A549 (cell line): ENCODE measurements at regions not wholly inside any gene's neighbourhood (a gene's known extent, or its start where the extent isn't known, plus 50 kb on each side); places are given as distances from the start of the nearest gene placed in this dataset.

ENCODE experiments used
- ATAC-seq, 2 experiments: fragments of 200-7000 bp in 1 of 2; fragments of >200 bp in 1 of 2; cut with Nextera tagmentation in 1 of 2; cut with Tn5 transposase in 1 of 2; 3 replicates each; pipeline versions ENCODE4 v1.8.0 to v1.9.1; 2018 to 2020; ENCODE audit warnings: mild to moderate bottlenecking in 1 of 2, moderate library complexity in 1 of 2
- CTCF ChIA-PET: fragments of 300-600 bp; sonication (Branson Sonifier 250); formaldehyde crosslinking; extraction: SDS; loops from one replicate; lab custom pipeline; 2021; ENCODE audit warnings: antibody characterized with exemption, inconsistent platforms; lab: Yijun Ruan, JAX
- POLR2A ChIA-PET: fragments of 350-600 bp; formaldehyde crosslinking; extraction: SDS; loops from one replicate; lab custom pipeline; 2021; ENCODE audit warnings: antibody characterized with exemption, inconsistent platforms; lab: Yijun Ruan, JAX
- DNase-seq, 2 experiments: peaks; one replicate each; pipeline versions ENCODE4 v3.0.0 to v3.0.0-alpha.2; 2011 to 2016; ENCODE audit warnings: low read depth in 1 of 2, low spot score in 1 of 2
- FAIRE-seq: peaks from 2 replicates; lab custom pipeline; 2011; peaks lifted over from hg19 to GRCh38; lab: Jason Lieb, UNC
- H3K27ac ChIP-seq, 2 experiments: fragments of >200 bp; sonication (Bioruptor Twin); formaldehyde crosslinking; 3 replicates each; pipeline ENCODE4 v1.5.1; 2016 to 2017
- H3K4me1 ChIP-seq: fragments of >200 bp; sonication (Bioruptor Twin); formaldehyde crosslinking; 3 replicates; pipeline ENCODE4 v1.6.1; 2016
- H3K4me2 ChIP-seq: fragments of >200 bp; sonication (Bioruptor Twin); formaldehyde crosslinking; 3 replicates; pipeline ENCODE4 v1.6.1; 2016
- H3K4me3 ChIP-seq: fragments of >200 bp; sonication (Bioruptor Twin); formaldehyde crosslinking; 3 replicates; pipeline ENCODE4 v1.5.1; 2016
- H3K9me3 ChIP-seq: fragments of >200 bp; sonication (Bioruptor Twin); formaldehyde crosslinking; 3 replicates; pipeline ENCODE4 v1.6.1; 2016
- ATOH8 ChIP-seq: fragments of 250-450 bp; sonication (Bioruptor Pico); IDR thresholded peaks from 2 replicates; pipeline ENCODE4 v1.5.0; 2020; ENCODE audit warnings: low read depth, mild to moderate bottlenecking, moderate library complexity
- EHMT2 ChIP-seq: fragments of 200-600 bp; sonication (generic); IDR thresholded peaks from 2 replicates; pipeline ENCODE4 v1.6.1; 2016; ENCODE audit warnings: antibody characterized with exemption, low read depth, mild to moderate bottlenecking, moderate library complexity
- FOSL2 ChIP-seq, 2 experiments: fragments of 450-650 bp in 1 of 2; fragments of >200 bp in 1 of 2; sonication (Bioruptor Twin) in 1 of 2; formaldehyde crosslinking; IDR thresholded peaks; 2 replicates each; pipeline versions ENCODE4 v1.5.0 to v1.6.1; 2016 to 2020; ENCODE audit warnings: mild to moderate bottlenecking in 1 of 2, moderate library complexity in 1 of 2
- FOXS1 ChIP-seq: fragments of 250-450 bp; sonication (Bioruptor Pico); IDR thresholded peaks from 2 replicates; pipeline ENCODE4 v1.5.0; 2020; ENCODE audit warnings: mild to moderate bottlenecking, moderate library complexity
- HEYL ChIP-seq: fragments of 250-450 bp; sonication (Bioruptor Pico); IDR thresholded peaks from 2 replicates; pipeline ENCODE4 v1.8.0; 2021; ENCODE audit warnings: mild to moderate bottlenecking, moderate library complexity
- HOXA7 ChIP-seq: fragments of 250-450 bp; sonication (Bioruptor Pico); IDR thresholded peaks from 2 replicates; pipeline ENCODE4 v1.5.0; 2020; ENCODE audit warnings: mild to moderate bottlenecking, moderate library complexity
- HOXB5 ChIP-seq: fragments of 250-450 bp; sonication (Bioruptor Pico); IDR thresholded peaks from 2 replicates; pipeline ENCODE4 v1.5.0; 2020; ENCODE audit warnings: mild to moderate bottlenecking, moderate library complexity
- KDM5A ChIP-seq: fragments of 200-600 bp; sonication (generic); IDR thresholded peaks from 2 replicates; pipeline ENCODE4 v1.6.1; 2016; ENCODE audit warnings: antibody characterized with exemption, mild to moderate bottlenecking
- MAZ ChIP-seq: fragments of 150-350 bp; IDR thresholded peaks from 2 replicates; pipeline ENCODE4 v1.6.1; 2014; ENCODE audit warnings: antibody characterized with exemption, low read depth, low read length, borderline replicate concordance
- MYC ChIP-seq: IDR thresholded peaks from 2 replicates; pipeline ENCODE4 v1.6.1; 2012; ENCODE audit warnings: mild to moderate bottlenecking, inconsistent platforms, low read length, improper control_type of control experiment, borderline replicate concordance
- NFE2L2 ChIP-seq: fragments of 150-350 bp; conservative IDR thresholded peaks from 2 replicates; pipeline ENCODE4 v1.6.1; 2014; ENCODE audit warnings: low read length
- NPAS2 ChIP-seq: fragments of 250-450 bp; sonication (Bioruptor Pico); IDR thresholded peaks from 2 replicates; pipeline ENCODE4 v1.8.0; 2022; ENCODE audit warnings: mild to moderate bottlenecking, moderate library complexity, borderline replicate concordance
- POLR2AphosphoS2 ChIP-seq: conservative IDR thresholded peaks from 2 replicates; pipeline ENCODE4 v1.6.1; 2012; ENCODE audit warnings: low read length, improper control_type of control experiment, inconsistent platforms
- RARB ChIP-seq: fragments of 250-450 bp; sonication (Bioruptor Pico); IDR thresholded peaks from 2 replicates; pipeline ENCODE4 v1.8.0; 2021; ENCODE audit warnings: mild to moderate bottlenecking, moderate library complexity
- RCOR1 ChIP-seq: fragments of 150-350 bp; IDR thresholded peaks from 2 replicates; pipeline ENCODE4 v1.6.1; 2014; ENCODE audit warnings: antibody characterized with exemption, low read length, low read depth
- RFX5 ChIP-seq: fragments of 450-650 bp; IDR thresholded peaks from 2 replicates; pipeline ENCODE4 v1.7.1; 2014; ENCODE audit warnings: antibody characterized with exemption, mild to moderate bottlenecking, moderate library complexity
- SMC3 ChIP-seq: fragments of >200 bp; sonication (Bioruptor Twin); formaldehyde crosslinking; IDR thresholded peaks from 3 replicates; pipeline ENCODE4 v1.6.1; 2018; ENCODE audit warnings: inconsistent platforms
- SREBF2 ChIP-seq: fragments of 450-650 bp; IDR thresholded peaks from 2 replicates; pipeline ENCODE4 v1.6.1; 2014; ENCODE audit warnings: mild to moderate bottlenecking, moderate library complexity
- ZC3H11A ChIP-seq: fragments of 450-650 bp; IDR thresholded peaks from 2 replicates; pipeline ENCODE4 v1.6.1; 2014; ENCODE audit warnings: antibody characterized with exemption, mild to moderate bottlenecking
- ZFP36 ChIP-seq: fragments of 450-650 bp; IDR thresholded peaks from 2 replicates; pipeline ENCODE4 v1.6.1; 2014; ENCODE audit warnings: borderline replicate concordance; ENCODE audit not compliant: partially characterized antibody
- ZNF302 ChIP-seq: fragments of 250-450 bp; sonication (Bioruptor Pico); IDR thresholded peaks from 2 replicates; pipeline ENCODE4 v1.9.0; 2021; ENCODE audit warnings: inconsistent platforms, mild to moderate bottlenecking, moderate library complexity
- WGBS: methylation state at CpG from one replicate; pipeline ENCODE4 v1.1.6; 2017; ENCODE audit errors: missing lambda C conversion rate; 5-methylcytosine and 5-hydroxymethylcytosine counted together
- TF ChIP-seq, protein P1 (sequence below): IDR thresholded peaks from 2 replicates; pipeline ENCODE4 v1.6.1; 2012
- TF ChIP-seq, protein P2 (sequence below): fragments of 250-450 bp; sonication (Bioruptor Pico); IDR thresholded peaks from 2 replicates; pipeline ENCODE4 v1.5.0; 2021; ENCODE audit warnings: mild to moderate bottlenecking, moderate library complexity, borderline replicate concordance
- TF ChIP-seq, protein P3 (sequence below): fragments of >200 bp; sonication (Bioruptor Twin); formaldehyde crosslinking; IDR thresholded peaks from 2 replicates; pipeline ENCODE4 v1.6.1; 2016

DNA sequence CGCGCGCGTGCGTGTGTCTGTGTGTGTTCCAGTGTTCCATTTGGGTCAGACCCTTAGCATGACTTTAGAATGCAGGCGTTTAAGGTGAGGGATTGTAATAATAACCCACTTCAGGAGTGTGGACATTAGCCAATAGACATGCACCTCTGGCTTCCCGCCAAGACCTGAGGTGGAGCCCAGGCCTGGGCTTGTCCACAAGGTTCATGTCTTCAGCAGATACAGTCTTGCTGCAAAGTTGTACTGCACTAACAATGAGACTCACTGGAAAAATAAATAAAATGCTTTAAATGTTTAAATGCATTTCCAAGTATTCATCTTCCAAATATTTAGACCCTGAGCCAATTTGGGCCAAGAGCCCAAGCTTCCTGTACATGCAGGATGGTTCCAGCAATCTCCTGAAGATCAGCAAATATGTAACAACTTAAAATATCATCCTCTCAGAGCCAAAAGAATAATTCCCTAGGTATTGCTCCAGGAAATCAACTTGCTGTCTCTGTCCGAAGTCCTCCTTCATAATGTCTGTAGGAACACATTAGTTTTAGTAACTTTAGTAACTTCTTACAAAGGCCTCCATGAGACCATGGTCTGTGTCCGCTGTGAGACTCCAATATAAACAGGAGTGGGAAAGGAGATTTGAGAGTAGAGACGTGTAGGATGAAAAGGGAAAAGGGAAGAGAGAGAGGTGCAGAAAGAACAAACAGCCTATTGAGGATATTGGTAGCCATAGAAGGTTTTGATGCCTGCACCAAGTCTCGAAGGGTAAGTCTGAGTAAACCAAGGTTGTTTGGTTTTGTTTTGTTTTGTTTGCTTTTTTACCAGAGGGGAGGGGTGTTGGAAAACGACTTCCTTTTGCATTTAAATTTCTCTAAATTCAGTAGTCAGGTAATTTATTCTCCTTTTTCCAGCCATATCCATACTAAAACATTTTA lies 98.5 kb upstream of the KLF3 start:
- H3K4me2 ChIP-seq: peak overlapping the region; percentile 71
- POLR2A ChIA-PET: no interaction called here

GRCh38 chr4:38566806-38567398 lies 97.1 kb upstream of the KLF3 start:
- H3K9me3 ChIP-seq: no peaks in the 10 kb centered on the region
- POLR2A ChIA-PET: no interaction called here
- TF ChIP-seq MAZ: no peak
- no peak for TF ChIP-seq KDM5A
- no peak for TF ChIP-seq MYC
- TF ChIP-seq NFE2L2: no peak
- TF ChIP-seq, protein P1, sequence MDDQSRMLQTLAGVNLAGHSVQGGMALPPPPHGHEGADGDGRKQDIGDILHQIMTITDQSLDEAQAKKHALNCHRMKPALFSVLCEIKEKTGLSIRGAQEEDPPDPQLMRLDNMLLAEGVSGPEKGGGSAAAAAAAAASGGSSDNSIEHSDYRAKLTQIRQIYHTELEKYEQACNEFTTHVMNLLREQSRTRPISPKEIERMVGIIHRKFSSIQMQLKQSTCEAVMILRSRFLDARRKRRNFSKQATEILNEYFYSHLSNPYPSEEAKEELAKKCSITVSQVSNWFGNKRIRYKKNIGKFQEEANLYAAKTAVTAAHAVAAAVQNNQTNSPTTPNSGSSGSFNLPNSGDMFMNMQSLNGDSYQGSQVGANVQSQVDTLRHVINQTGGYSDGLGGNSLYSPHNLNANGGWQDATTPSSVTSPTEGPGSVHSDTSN: no peak
- TF ChIP-seq ATOH8: no peak
- no peak for TF ChIP-seq HOXA7 (CRISPR knock-in tag)
- no peak for TF ChIP-seq HEYL
- TF ChIP-seq HOXB5 (CRISPR knock-in tag): no peak
- TF ChIP-seq RARB: no peak
- TF ChIP-seq, protein P2, sequence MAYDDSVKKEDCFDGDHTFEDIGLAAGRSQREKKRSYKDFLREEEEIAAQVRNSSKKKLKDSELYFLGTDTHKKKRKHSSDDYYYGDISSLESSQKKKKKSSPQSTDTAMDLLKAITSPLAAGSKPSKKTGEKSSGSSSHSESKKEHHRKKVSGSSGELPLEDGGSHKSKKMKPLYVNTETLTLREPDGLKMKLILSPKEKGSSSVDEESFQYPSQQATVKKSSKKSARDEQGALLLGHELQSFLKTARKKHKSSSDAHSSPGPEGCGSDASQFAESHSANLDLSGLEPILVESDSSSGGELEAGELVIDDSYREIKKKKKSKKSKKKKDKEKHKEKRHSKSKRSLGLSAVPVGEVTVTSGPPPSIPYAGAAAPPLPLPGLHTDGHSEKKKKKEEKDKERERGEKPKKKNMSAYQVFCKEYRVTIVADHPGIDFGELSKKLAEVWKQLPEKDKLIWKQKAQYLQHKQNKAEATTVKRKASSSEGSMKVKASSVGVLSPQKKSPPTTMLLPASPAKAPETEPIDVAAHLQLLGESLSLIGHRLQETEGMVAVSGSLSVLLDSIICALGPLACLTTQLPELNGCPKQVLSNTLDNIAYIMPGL (CRISPR knock-in tag): no peak
- no peak for TF ChIP-seq FOSL2 (IDR thresholded peaks at IDR 0.05)
- no peak for TF ChIP-seq FOSL2 (CRISPR knock-in tag; IDR thresholded peaks at IDR 0.05)
- no peak for TF ChIP-seq ZFP36
- TF ChIP-seq NPAS2 (CRISPR knock-in tag): no peak
- TF ChIP-seq SREBF2: no peak
- FAIRE-seq: no peak
- H3K27ac ChIP-seq: no peak overlapping the region
- CTCF ChIA-PET: no interaction called here
- DNase-seq: no peak
- peaks cover 18% of the 10 kb centered on the region for H3K4me1 ChIP-seq
- H3K4me2 ChIP-seq: no peak overlapping the region
- no peak for ATAC-seq
- WGBS: 68% methylated on average over 4 of the region's 4 CpGs
- H3K4me3 ChIP-seq: no peak overlapping the region

More for the DNA sequence above, 98.5 kb upstream of the KLF3 start:
- ATAC-seq (peak in 1 of 2 experiments; percentile 50; a peak in 2 of 6 replicates), FAIRE-seq (no peak), DNase-seq (peak in 1 of 2 experiments; percentile 11)
- Histone ChIP-seq H3K4me1 (peaks cover 18% of the 10 kb centered on the region), H3K9me3 (no peaks in the 10 kb centered on the region), H3K4me3 (no peak overlapping the region), H3K27ac (peak overlapping the region; percentile 34 to 45; a peak in 2 of 6 replicates)
- WGBS: 48% methylated on average over 12 of the region's 12 CpGs
- TF ChIP-seq ZC3H11A (no peak), NPAS2 (CRISPR knock-in tag) (no peak), EHMT2 (no peak), RFX5 (no peak), KDM5A (no peak), POLR2AphosphoS2 (no peak), RCOR1 (no peak), ZNF302 (no peak), SMC3 (no peak), FOXS1 (CRISPR knock-in tag) (no peak)
- TF ChIP-seq, protein P1: no peak
- TF ChIP-seq, protein P3, sequence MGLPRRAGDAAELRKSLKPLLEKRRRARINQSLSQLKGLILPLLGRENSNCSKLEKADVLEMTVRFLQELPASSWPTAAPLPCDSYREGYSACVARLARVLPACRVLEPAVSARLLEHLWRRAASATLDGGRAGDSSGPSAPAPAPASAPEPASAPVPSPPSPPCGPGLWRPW: no peak
- CTCF ChIA-PET: no interaction called here
